ENCODE measurements at regions not wholly inside any gene's neighbourhood (a gene's known extent, or its start where the extent isn't known, plus 50 kb on each side); places are given as distances from the start of the nearest gene placed in this dataset.

GRCh38 chr13:21987793-21988192, 316.9 kb downstream of the FGF9 start:
- TF ChIP-seq EZH2phosphoT487 (IDR thresholded peaks at IDR 0.05; ENCODE audit: borderline replicate concordance, low read length) (no peak), CTCF (conservative IDR thresholded peaks at IDR 0.05; ENCODE audit: low read depth, low read length) (no peak), EZH2 (IDR thresholded peaks at IDR 0.05; ENCODE audit: low read length, unreplicated experiment) (no peak)
